ENCODE measurements at regions not wholly inside any gene's neighbourhood (a gene's known extent, or its start where the extent isn't known, plus 50 kb on each side); places are given as distances from the start of the nearest gene placed in this dataset.

- no peaks in the 10 kb centered on the region for H3K27me3 ChIP-seq (ENCODE audit: insufficient read depth, poor library complexity, severe bottlenecking)
- TF ChIP-seq SPI1 (IDR thresholded peaks at IDR 0.05; ENCODE audit: borderline replicate concordance, low read depth), result no peak
- no peak for TF ChIP-seq CTCF (IDR thresholded peaks at IDR 0.05; ENCODE audit: insufficient read depth, low read length)
- no peak for TF ChIP-seq POLR2AphosphoS5 (IDR thresholded peaks at IDR 0.05; ENCODE audit: low read depth)
- TF ChIP-seq REST (IDR thresholded peaks at IDR 0.05; ENCODE audit: insufficient replicate concordance, low read depth), result no peak
- no peak for TF ChIP-seq GABPA (IDR thresholded peaks at IDR 0.05; ENCODE audit: low read depth)
- H3K27ac ChIP-seq (replicated peaks), result no peak overlapping the region
- H3K4me3 ChIP-seq (replicated peaks; ENCODE audit: insufficient read depth, low read length), result no peak overlapping the region
- no peak for DNase-seq (ENCODE audit: low read depth in 1 of 2, low spot score in 1 of 2)
Observed at GRCh38 chr4:66842724-66843088, 702.6 kb downstream of the CENPC start.

- Histone ChIP-seq H3K27me3 (ENCODE audit: insufficient read depth, poor library complexity, severe bottlenecking) (no peaks in the 10 kb centered on the region), H3K27ac (replicated peaks) (no peak overlapping the region), H3K4me3 (replicated peaks; ENCODE audit: insufficient read depth, low read length) (no peak overlapping the region)
- DNase-seq (ENCODE audit: low read depth in 1 of 2, low spot score in 1 of 2), result no peak
- no peak for TF ChIP-seq SPI1 (IDR thresholded peaks at IDR 0.05; ENCODE audit: borderline replicate concordance, low read depth)
- no peak for TF ChIP-seq GABPA (IDR thresholded peaks at IDR 0.05; ENCODE audit: low read depth)
- TF ChIP-seq POLR2AphosphoS5 (IDR thresholded peaks at IDR 0.05; ENCODE audit: low read depth), result no peak
- no peak for TF ChIP-seq CTCF (IDR thresholded peaks at IDR 0.05; ENCODE audit: insufficient read depth, low read length)
- TF ChIP-seq REST (IDR thresholded peaks at IDR 0.05; ENCODE audit: insufficient replicate concordance, low read depth), result no peak
Observed at GRCh38 chr4:66842026-66842723, 703.1 kb downstream of the CENPC start.

- no peak for DNase-seq (ENCODE audit: low read depth in 1 of 2, low spot score in 1 of 2)
- Histone ChIP-seq H3K27me3 (ENCODE audit: insufficient read depth, poor library complexity, severe bottlenecking) (no peaks in the 10 kb centered on the region), H3K4me3 (replicated peaks; ENCODE audit: insufficient read depth, low read length) (no peak overlapping the region), H3K27ac (replicated peaks) (no peak overlapping the region)
- TF ChIP-seq POLR2AphosphoS5 (IDR thresholded peaks at IDR 0.05; ENCODE audit: low read depth), result no peak
- no peak for TF ChIP-seq GABPA (IDR thresholded peaks at IDR 0.05; ENCODE audit: low read depth)
- no peak for TF ChIP-seq CTCF (IDR thresholded peaks at IDR 0.05; ENCODE audit: insufficient read depth, low read length)
- no peak for TF ChIP-seq REST (IDR thresholded peaks at IDR 0.05; ENCODE audit: insufficient replicate concordance, low read depth)
- no peak for TF ChIP-seq SPI1 (IDR thresholded peaks at IDR 0.05; ENCODE audit: borderline replicate concordance, low read depth)
Observed at GRCh38 chr4:66840178-66840577, 705.1 kb downstream of the CENPC start.

Measured in HL-60 (cell line).